GM10248 (cell line): ENCODE measurements at regions not wholly inside any gene's neighbourhood (a gene's known extent, or its start where the extent isn't known, plus 50 kb on each side); places are given as distances from the start of the nearest gene placed in this dataset.
A peak's percentile ranks its signal among the peaks of the same experiment; 100 is the strongest.

ENCODE experiments used
- CTCF ChIA-PET: fragments of 300-600 bp; sonication (Branson Sonifier 250); formaldehyde crosslinking; extraction: SDS; loops from one replicate; lab custom pipeline; 2021; ENCODE audit warnings: antibody characterized with exemption; lab: Yijun Ruan, JAX
- POLR2A ChIA-PET: fragments of 350-650 bp; sonication (Branson Sonifier 250); formaldehyde crosslinking; extraction: SDS; loops from one replicate; lab custom pipeline; 2020; ENCODE audit warnings: antibody characterized with exemption; lab: Yijun Ruan, JAX
- DNase-seq: peaks from one replicate; pipeline ENCODE4 v3.0.0; 2012; ENCODE audit errors: extremely low spot score
- TF ChIP-seq, protein P1 (sequence below): IDR thresholded peaks from 2 replicates; pipeline ENCODE4 v1.5.1; 2012; ENCODE audit warnings: mild to moderate bottlenecking, low read depth; ENCODE audit errors: extremely low read depth, missing control alignments, control extremely low read depth

- DNase-seq, result peak; percentile 35
- ChIA-PET CTCF (interaction anchor here (1.2 to 2.3 kb wide), 6 partner anchors 9 to 231 kb away, joined by 3 to 6 read pairs (median 4); no protein-coding TSS in a partner anchor), POLR2A (no interaction called here)
- TF ChIP-seq, protein P1, sequence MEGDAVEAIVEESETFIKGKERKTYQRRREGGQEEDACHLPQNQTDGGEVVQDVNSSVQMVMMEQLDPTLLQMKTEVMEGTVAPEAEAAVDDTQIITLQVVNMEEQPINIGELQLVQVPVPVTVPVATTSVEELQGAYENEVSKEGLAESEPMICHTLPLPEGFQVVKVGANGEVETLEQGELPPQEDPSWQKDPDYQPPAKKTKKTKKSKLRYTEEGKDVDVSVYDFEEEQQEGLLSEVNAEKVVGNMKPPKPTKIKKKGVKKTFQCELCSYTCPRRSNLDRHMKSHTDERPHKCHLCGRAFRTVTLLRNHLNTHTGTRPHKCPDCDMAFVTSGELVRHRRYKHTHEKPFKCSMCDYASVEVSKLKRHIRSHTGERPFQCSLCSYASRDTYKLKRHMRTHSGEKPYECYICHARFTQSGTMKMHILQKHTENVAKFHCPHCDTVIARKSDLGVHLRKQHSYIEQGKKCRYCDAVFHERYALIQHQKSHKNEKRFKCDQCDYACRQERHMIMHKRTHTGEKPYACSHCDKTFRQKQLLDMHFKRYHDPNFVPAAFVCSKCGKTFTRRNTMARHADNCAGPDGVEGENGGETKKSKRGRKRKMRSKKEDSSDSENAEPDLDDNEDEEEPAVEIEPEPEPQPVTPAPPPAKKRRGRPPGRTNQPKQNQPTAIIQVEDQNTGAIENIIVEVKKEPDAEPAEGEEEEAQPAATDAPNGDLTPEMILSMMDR, result peak; percentile 76
Measured at GRCh38 chr5:8184455-8185063, 315.6 kb downstream of the MTRR start.

- TF ChIP-seq, protein P1, result no peak
- DNase-seq, result no peak
- CTCF ChIA-PET, result no interaction called here
Measured at GRCh38 chr5:8185852-8186251, 316.9 kb downstream of the MTRR start.

GRCh38 chr5:8188874-8189565 is 320.1 kb downstream of the MTRR start:
- no peak for DNase-seq
- ChIA-PET CTCF (interaction anchor here (0.9 to 1.2 kb wide), 2 partner anchors 9 to 86 kb away, joined by 3 to 4 read pairs; no protein-coding TSS in a partner anchor), POLR2A (no interaction called here)
- TF ChIP-seq, protein P1, result no peak

More at GRCh38 chr5:8185852-8186251, 316.9 kb downstream of the MTRR start:
- POLR2A ChIA-PET, result no interaction called here

- no peak for DNase-seq
Measured at GRCh38 chr5:8192840-8193239, 323.9 kb downstream of the MTRR start.

DNA sequence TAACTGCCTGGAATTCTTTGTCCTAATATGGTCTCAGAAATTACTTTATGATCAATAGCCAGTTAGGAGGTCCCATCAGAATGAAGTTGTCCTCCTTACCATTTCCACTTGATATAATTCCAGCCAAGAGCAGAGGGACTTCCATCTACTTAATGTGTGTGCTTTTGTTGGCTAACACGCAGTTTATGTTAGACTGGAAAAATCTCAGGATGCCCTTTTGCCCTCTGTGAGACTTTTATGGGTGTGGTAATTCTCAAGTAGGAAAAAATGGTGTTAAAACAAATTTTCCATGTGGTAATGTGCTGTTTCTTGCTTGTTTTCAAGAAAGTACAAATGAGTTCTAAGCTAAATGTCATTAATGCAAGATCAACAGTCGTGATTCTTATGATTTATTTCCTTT is 327.1 kb downstream of the MTRR start:
- ChIA-PET POLR2A (no interaction called here), CTCF (interaction anchor here (1.1 kb wide), 1 partner anchor 12 kb away, joined by 3 read pairs; no protein-coding TSS in a partner anchor)
- TF ChIP-seq, protein P1, result no peak
- DNase-seq, result no peak

More at GRCh38 chr5:8192840-8193239, 323.9 kb downstream of the MTRR start:
- POLR2A ChIA-PET, result no interaction called here
- TF ChIP-seq, protein P1, result no peak
- CTCF ChIA-PET, result no interaction called here

DNA sequence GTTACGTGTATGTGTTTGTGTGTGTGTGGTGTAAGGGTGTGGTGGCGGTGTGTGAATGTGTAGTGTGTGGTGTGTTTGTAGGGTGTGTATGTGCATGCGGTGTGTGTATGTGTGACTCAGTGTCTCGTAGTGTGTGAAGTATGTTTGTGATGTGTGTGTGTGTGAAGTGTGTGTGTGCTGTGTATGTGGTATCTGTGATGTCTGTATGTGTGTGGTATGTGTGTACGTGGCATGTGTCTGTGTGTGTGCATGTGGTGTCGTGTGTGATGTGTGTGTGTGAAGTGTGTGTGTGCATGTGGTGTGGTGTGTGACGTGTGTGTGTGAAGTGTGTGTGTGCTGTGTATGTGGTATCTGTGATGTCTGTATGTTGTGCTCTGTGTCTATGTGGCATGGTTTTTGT is 339.4 kb downstream of the MTRR start:
- CTCF ChIA-PET, result no interaction called here
- no peak for DNase-seq
- POLR2A ChIA-PET, result no interaction called here
- TF ChIP-seq, protein P1, result no peak
